H1 (cell line): ENCODE measurements at regions not wholly inside any gene's neighbourhood (a gene's known extent, or its start where the extent isn't known, plus 50 kb on each side); places are given as distances from the start of the nearest gene placed in this dataset.

Source experiments
- CHD1 ChIP-seq: IDR thresholded peaks from 2 replicates; pipeline ENCODE4 v1.6.1; 2012; ENCODE audit warnings: low read depth, low read length, improper control_type of control experiment
- CREB1 ChIP-seq: IDR thresholded peaks from 2 replicates; pipeline ENCODE4 v1.6.1; 2012; ENCODE audit warnings: inconsistent platforms
- EZH2 ChIP-seq: fragments of 200-600 bp; sonication (generic); IDR thresholded peaks from 2 replicates; pipeline ENCODE4 v1.7.1; 2012; ENCODE audit warnings: low read depth, mild to moderate bottlenecking, moderate library complexity, low read length, inconsistent platforms; ENCODE audit not compliant: severe bottlenecking
- GTF2F1 ChIP-seq: IDR thresholded peaks from 2 replicates; pipeline ENCODE4 v1.6.1; 2012; ENCODE audit warnings: low read depth, low read length, improper control_type of control experiment, borderline replicate concordance
- POLR2AphosphoS5 ChIP-seq: IDR thresholded peaks from 2 replicates; pipeline ENCODE4 v1.6.1; 2011; ENCODE audit warnings: low read depth, low read length
- RXRA ChIP-seq: IDR thresholded peaks from 2 replicates; pipeline ENCODE4 v1.6.1; 2011; ENCODE audit warnings: low read depth, mild to moderate bottlenecking, low read length, moderate library complexity; ENCODE audit not compliant: insufficient read depth
- SRF ChIP-seq: IDR thresholded peaks from 2 replicates; pipeline ENCODE4 v1.6.1; 2011; ENCODE audit warnings: mild to moderate bottlenecking, low read depth, low read length, moderate library complexity
- SUZ12 ChIP-seq: fragments of 200-600 bp; sonication (generic); IDR thresholded peaks from 2 replicates; pipeline ENCODE4 v1.6.1; 2012; ENCODE audit warnings: mild to moderate bottlenecking, inconsistent platforms, low read length, moderate library complexity, mixed read lengths
- TAF1 ChIP-seq: IDR thresholded peaks from 2 replicates; pipeline ENCODE4 v1.6.1; 2011; ENCODE audit warnings: mild to moderate bottlenecking, low read depth, low read length
- TF ChIP-seq, protein P1 (sequence below), 3 experiments: IDR thresholded peaks; 1 replicate in 2 of 3; 2 replicates in 1 of 3; pipeline versions ENCODE4 v1.5.1 to v1.6.1; 2011; ENCODE audit warnings: low read length in 3 of 3, mild to moderate bottlenecking in 3 of 3, inconsistent platforms in 2 of 3, low read depth in 1 of 3, moderate library complexity in 1 of 3; ENCODE audit not compliant: insufficient read depth in 1 of 3; ENCODE audit errors: control extremely low read depth in 1 of 3

DNA sequence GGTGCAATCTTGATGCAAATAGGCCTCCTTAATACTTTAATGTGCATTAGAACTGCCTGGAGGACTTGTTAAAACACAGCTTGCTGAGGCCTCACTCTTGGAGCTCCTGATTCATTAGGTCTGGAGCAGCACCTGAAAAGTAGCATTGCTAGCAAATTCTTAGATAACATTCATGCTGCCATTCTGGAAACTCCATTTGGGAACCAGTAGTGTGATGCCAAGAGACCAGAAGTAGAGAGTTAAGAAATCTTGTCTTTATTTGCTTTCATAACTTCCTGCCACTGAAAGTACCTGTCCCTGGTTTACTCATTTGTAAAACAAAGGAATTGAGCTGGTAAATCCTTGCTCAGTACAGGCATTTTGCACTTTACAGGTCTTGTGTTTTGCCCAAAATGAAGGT lies 72.0 kb downstream of the RAP2B start:
- TF ChIP-seq, protein P1, sequence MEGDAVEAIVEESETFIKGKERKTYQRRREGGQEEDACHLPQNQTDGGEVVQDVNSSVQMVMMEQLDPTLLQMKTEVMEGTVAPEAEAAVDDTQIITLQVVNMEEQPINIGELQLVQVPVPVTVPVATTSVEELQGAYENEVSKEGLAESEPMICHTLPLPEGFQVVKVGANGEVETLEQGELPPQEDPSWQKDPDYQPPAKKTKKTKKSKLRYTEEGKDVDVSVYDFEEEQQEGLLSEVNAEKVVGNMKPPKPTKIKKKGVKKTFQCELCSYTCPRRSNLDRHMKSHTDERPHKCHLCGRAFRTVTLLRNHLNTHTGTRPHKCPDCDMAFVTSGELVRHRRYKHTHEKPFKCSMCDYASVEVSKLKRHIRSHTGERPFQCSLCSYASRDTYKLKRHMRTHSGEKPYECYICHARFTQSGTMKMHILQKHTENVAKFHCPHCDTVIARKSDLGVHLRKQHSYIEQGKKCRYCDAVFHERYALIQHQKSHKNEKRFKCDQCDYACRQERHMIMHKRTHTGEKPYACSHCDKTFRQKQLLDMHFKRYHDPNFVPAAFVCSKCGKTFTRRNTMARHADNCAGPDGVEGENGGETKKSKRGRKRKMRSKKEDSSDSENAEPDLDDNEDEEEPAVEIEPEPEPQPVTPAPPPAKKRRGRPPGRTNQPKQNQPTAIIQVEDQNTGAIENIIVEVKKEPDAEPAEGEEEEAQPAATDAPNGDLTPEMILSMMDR (IDR thresholded peaks at IDR 0.05; ENCODE audit: control extremely low read depth in 1 of 3, insufficient read depth in 1 of 3, low read depth in 1 of 3, low read length in 3 of 3), result no peak
- no peak for TF ChIP-seq CREB1
- no peak for TF ChIP-seq SUZ12
- TF ChIP-seq GTF2F1, result no peak
- no peak for TF ChIP-seq TAF1
- no peak for TF ChIP-seq SRF
- TF ChIP-seq POLR2AphosphoS5, result no peak
- no peak for TF ChIP-seq EZH2
- TF ChIP-seq RXRA, result no peak
- TF ChIP-seq CHD1, result no peak
